K562 (cell line): ENCODE measurements at regions not wholly inside any gene's neighbourhood (a gene's known extent, or its start where the extent isn't known, plus 50 kb on each side); places are given as distances from the start of the nearest gene placed in this dataset.
A peak's percentile ranks its signal among the peaks of the same experiment; 100 is the strongest.

Experiments
- ATAC-seq: fragments of 200-7000 bp; cut with Tn5 transposase; 3 replicates; pipeline ENCODE4 v1.9.1; 2020; ENCODE audit warnings: moderate library complexity
- BruUV-seq: library from RNA; stranded (reverse); fragments of 400-500 nt; replicated peaks from 2 replicates; lab custom pipeline; 2021; lab: Mats Ljungman, UMichigan
- CTCF ChIA-PET: fragments of 300-600 bp; formaldehyde crosslinking; extraction: SDS; loops from one replicate; lab custom pipeline; 2021; ENCODE audit warnings: low intra/inter-chr PET ratio; lab: Yijun Ruan, JAX
- POLR2A ChIA-PET: fragments of 300-600, 350-650 bp; sonication (Branson Sonifier 250); formaldehyde crosslinking; extraction: SDS; loops from one replicate; lab custom pipeline; 2021; ENCODE audit warnings: antibody characterized with exemption, inconsistent platforms; lab: Yijun Ruan, JAX
- DNase-seq, 4 experiments: peaks; one replicate each; pipeline versions ENCODE4 v3.0.0 to v3.0.0-alpha.2; 2011 to 2018; ENCODE audit warnings: low spot score in 3 of 4, mixed read lengths in 3 of 4; ENCODE audit errors: extremely low read depth in 1 of 4
- FAIRE-seq: peaks from 2 replicates; lab custom pipeline; 2011; peaks lifted over from hg19 to GRCh38; lab: Jason Lieb, UNC
- H2AFZ ChIP-seq: 2 replicates; pipeline ENCODE4 v1.6.0; 2011; ENCODE audit warnings: low read depth, low read length, control low read depth, inconsistent platforms
- H3K27ac ChIP-seq: fragments of 200-600 bp; 3 replicates; pipeline ENCODE4 v1.8.0; 2011; ENCODE audit warnings: low read depth, mild to moderate bottlenecking, control low read depth, inconsistent platforms, low read length, moderate library complexity, mixed read lengths; ENCODE audit errors: extremely low read depth
- H3K27me3 ChIP-seq, 2 experiments: fragments of 300-600 bp in 1 of 2; 2 replicates in 1 of 2; 3 replicates in 1 of 2; pipeline versions ENCODE4 v1.6.0 to v1.8.0; 2011; ENCODE audit warnings: inconsistent platforms in 2 of 2, low read length in 2 of 2, mild to moderate bottlenecking in 1 of 2, mixed read lengths in 1 of 2, moderate library complexity in 1 of 2; ENCODE audit not compliant: control insufficient read depth in 2 of 2, insufficient read depth in 2 of 2
- H3K36me3 ChIP-seq: fragments of 300-600 bp; 3 replicates; pipeline ENCODE4 v1.8.0; 2011; ENCODE audit warnings: mild to moderate bottlenecking, low read length, inconsistent platforms; ENCODE audit not compliant: control insufficient read depth, insufficient read depth
- H3K4me1 ChIP-seq, 2 experiments: fragments of 200-600 bp in 1 of 2; replicated peaks in 1 of 2; 2 replicates in 1 of 2; 3 replicates in 1 of 2; pipeline versions ENCODE4 v1.5.1 to v1.8.0; 2011; ENCODE audit warnings: inconsistent platforms in 2 of 2, low read length in 2 of 2, mild to moderate bottlenecking in 1 of 2, mixed read lengths in 1 of 2, moderate library complexity in 1 of 2; ENCODE audit not compliant: control insufficient read depth in 2 of 2, insufficient read depth in 2 of 2
- H3K4me2 ChIP-seq: 2 replicates; pipeline ENCODE4 v1.6.1; 2011; ENCODE audit warnings: low read length, control low read depth, inconsistent platforms, mixed read lengths; ENCODE audit not compliant: insufficient read depth
- H3K4me3 ChIP-seq: fragments of 200-600 bp; sonication (generic), shearing (Covaris generic); 2 replicates; pipeline ENCODE4 v1.5.1; 2016; ENCODE audit warnings: control low read depth, inconsistent platforms
- H3K79me2 ChIP-seq: fragments of 200-600 bp; 3 replicates; pipeline ENCODE4 v1.8.0; 2011; ENCODE audit warnings: low read length, inconsistent platforms; ENCODE audit not compliant: control insufficient read depth, insufficient read depth
- H3K9ac ChIP-seq, 2 experiments: 2 replicates each; pipeline versions ENCODE4 v1.6.0 to v1.6.1; 2011; ENCODE audit warnings: low read depth in 2 of 2, low read length in 2 of 2, control low read depth in 1 of 2, inconsistent platforms in 1 of 2, mild to moderate bottlenecking in 1 of 2, mixed read lengths in 1 of 2; ENCODE audit not compliant: insufficient read depth in 1 of 2
- H3K9me1 ChIP-seq: one replicate; pipeline ENCODE4 v1.6.0; 2011; ENCODE audit warnings: inconsistent platforms, mild to moderate bottlenecking, low read length, moderate library complexity; ENCODE audit not compliant: control insufficient read depth, insufficient read depth
- H3K9me3 ChIP-seq: replicated peaks from 2 replicates; pipeline ENCODE4 v1.5.1; 2011; ENCODE audit warnings: low read depth, low read length, inconsistent platforms; ENCODE audit not compliant: control insufficient read depth, insufficient read depth
- H4K20me1 ChIP-seq: replicated peaks from 2 replicates; pipeline ENCODE4 v1.6.1; 2011; ENCODE audit warnings: low read length, inconsistent platforms, mixed read lengths; ENCODE audit not compliant: control insufficient read depth, insufficient read depth
- ATF4 ChIP-seq: fragments of 450-650 bp; formaldehyde crosslinking; IDR thresholded peaks from 2 replicates; pipeline ENCODE4 v1.4.0; 2022; ENCODE audit warnings: mild to moderate bottlenecking, moderate library complexity
- ZBTB11 ChIP-seq, 3 experiments: fragments of 200-800 bp in 1 of 3; fragments of 250-450 bp in 1 of 3; fragments of 450-650 bp in 1 of 3; sonication (Bioruptor Pico) in 1 of 3; sonication (Bioruptor generic) in 1 of 3; formaldehyde crosslinking in 1 of 3; IDR thresholded peaks; 2 replicates each; pipeline versions ENCODE4 v1.6.1 to v1.8.0; 2016 to 2022; ENCODE audit warnings: mild to moderate bottlenecking in 2 of 3, missing genetic modification characterization in 2 of 3, missing compliant biosample characterization in 1 of 3, moderate library complexity in 1 of 3
- WGBS: fragments of 100-300 bp; shearing (Covaris generic); methylation state at CpG from one replicate; pipeline ENCODE4 v1.1.6; 2016; ENCODE audit warnings: low coverage, mixed read lengths; ENCODE audit not compliant: insufficient coverage; ENCODE audit errors: missing lambda C conversion rate; 5-methylcytosine and 5-hydroxymethylcytosine counted together
- in situ Hi-C: fragments of 300-500 bp; cut with MboI; formaldehyde crosslinking; loops from 4 replicates; pipeline ENCODE4 v1.15.0; 2018; ENCODE audit warnings: inconsistent platforms, mixed read lengths
- intact Hi-C: fragments of 100-400 bp; cut with micrococcal nuclease; formaldehyde crosslinking; loops from 2 replicates; pipeline ENCODE4 v1.14.2; 2022

- WGBS: 2% methylated on average over 9 of the region's 9 CpGs
- CTCF ChIA-PET: no interaction called here
- FAIRE-seq: no peak
Measured at GRCh38 chr20:57793421-57793820, 83.6 kb upstream of the PMEPA1 start.

More at GRCh38 chr20:57793421-57793820, 83.6 kb upstream of the PMEPA1 start:
- Histone ChIP-seq H3K4me1 (no peaks in the 10 kb centered on the region), H3K4me3 (no peak overlapping the region), H3K9ac (no peak overlapping the region), H3K9me1 (no peaks in the 10 kb centered on the region), H4K20me1 (no peaks in the 10 kb centered on the region; the same call in 1 of the 2 replicates), H3K9me3 (no peaks in the 10 kb centered on the region), H3K36me3 (no peaks in the 10 kb centered on the region), H3K4me2 (no peak overlapping the region), H2AFZ (no peak overlapping the region), H3K27ac (no peak overlapping the region), H3K27me3 (peaks cover 5 to 40% of the 10 kb centered on the region in 2 experiments; a peak in 3 of 5 replicates), H3K79me2 (no peaks in the 10 kb centered on the region)
- intact Hi-C loops: no loop called here
- no TSS peak for BruUV-seq
- DNase-seq: no peak
- in situ Hi-C loops: no loop called here
- POLR2A ChIA-PET: no interaction called here
- ATAC-seq: no peak
- 0 out of 6 replicates have a peak, but pooled peaks of 1 of the 3 experiments have one; percentile 12 for TF ChIP-seq ZBTB11 (CRISPR knock-in tag; IDR thresholded peaks at IDR 0.05)
- no peak for TF ChIP-seq ATF4
